GM23338 (cell line): ENCODE measurements at regions not wholly inside any gene's neighbourhood (a gene's known extent, or its start where the extent isn't known, plus 50 kb on each side); places are given as distances from the start of the nearest gene placed in this dataset.

Experiments
- ATAC-seq: fragments of 200-7000 bp; cut with Tn5 transposase; 3 replicates; pipeline ENCODE4 v1.9.1; 2020
- DNase-seq: peaks from one replicate; pipeline ENCODE4 v3.0.0-alpha.2; 2015; ENCODE audit warnings: low spot score
- H2AFZ ChIP-seq: fragments of 200-600 bp; sonication (generic); 2 replicates; pipeline ENCODE4 v1.8.0; 2016; ENCODE audit warnings: antibody characterized with exemption, mild to moderate bottlenecking, moderate library complexity
- H3F3A ChIP-seq: fragments of 200-600 bp; sonication (generic); replicated peaks from 2 replicates; pipeline ENCODE4 v1.8.0; 2017; ENCODE audit warnings: antibody characterized with exemption, mixed run types, low read depth
- H3K27ac ChIP-seq: fragments of 200-600 bp; sonication (generic); 2 replicates; pipeline ENCODE4 v1.6.1; 2016; ENCODE audit warnings: low read depth
- H3K27me3 ChIP-seq: fragments of 200-600 bp; sonication (generic); 2 replicates; pipeline ENCODE4 v1.8.0; 2016; ENCODE audit warnings: mild to moderate bottlenecking, mixed run types, moderate library complexity; ENCODE audit not compliant: insufficient read depth
- H3K36me3 ChIP-seq: fragments of 200-600 bp; sonication (generic); 2 replicates; pipeline ENCODE4 v1.8.0; 2016; ENCODE audit warnings: mild to moderate bottlenecking; ENCODE audit not compliant: insufficient read depth
- H3K4me1 ChIP-seq: fragments of 200-600 bp; sonication (generic); 2 replicates; pipeline ENCODE4 v1.8.0; 2016; ENCODE audit warnings: mild to moderate bottlenecking, moderate library complexity; ENCODE audit not compliant: insufficient read depth
- H3K4me2 ChIP-seq: fragments of 200-600 bp; sonication (generic); 2 replicates; pipeline ENCODE4 v1.7.1; 2017; ENCODE audit warnings: mixed run types
- H3K4me3 ChIP-seq: fragments of 200-600 bp; sonication (generic); 2 replicates; pipeline ENCODE4 v1.6.1; 2016; ENCODE audit warnings: mixed run types
- H3K79me2 ChIP-seq: fragments of 200-600 bp; sonication (generic); replicated peaks from 2 replicates; pipeline ENCODE4 v1.8.0; 2017; ENCODE audit warnings: mild to moderate bottlenecking; ENCODE audit not compliant: insufficient read depth
- H3K9me2 ChIP-seq: fragments of 200-600 bp; sonication (generic); 2 replicates; pipeline ENCODE4 v1.8.0; 2017; ENCODE audit not compliant: insufficient read depth
- H4K20me1 ChIP-seq: fragments of 200-600 bp; sonication (generic); replicated peaks from 2 replicates; pipeline ENCODE4 v1.8.0; 2017; ENCODE audit warnings: mild to moderate bottlenecking; ENCODE audit not compliant: insufficient read depth
- H3K27ac Mint-ChIP-seq: 2 replicates; pipeline ENCODE4 v1.8.0; 2020; ENCODE audit warnings: inconsistent platforms, mild to moderate bottlenecking, moderate library complexity, mixed read lengths
- H3K27me3 Mint-ChIP-seq: 3 replicates; pipeline ENCODE4 v1.8.0; 2022; ENCODE audit warnings: low read depth, mild to moderate bottlenecking, moderate library complexity, mixed read lengths, inconsistent platforms; ENCODE audit not compliant: insufficient read depth, poor library complexity
- H3K36me3 Mint-ChIP-seq: 3 replicates; pipeline ENCODE4 v1.8.0; 2021; ENCODE audit warnings: low read depth, mild to moderate bottlenecking, inconsistent platforms, moderate library complexity, mixed read lengths
- H3K4me1 Mint-ChIP-seq: 3 replicates; pipeline ENCODE4 v1.8.0; 2020; ENCODE audit warnings: mild to moderate bottlenecking, inconsistent platforms, mixed read lengths
- H3K4me3 Mint-ChIP-seq: 3 replicates; pipeline ENCODE4 v1.8.0; 2021; ENCODE audit warnings: moderate library complexity, mild to moderate bottlenecking, inconsistent platforms, mixed read lengths
- H3K9me3 Mint-ChIP-seq: 3 replicates; pipeline ENCODE4 v1.8.0; 2020; ENCODE audit warnings: moderate library complexity, mild to moderate bottlenecking, inconsistent platforms, mixed read lengths
- EZH2phosphoT487 ChIP-seq: fragments of 200-600 bp; sonication (generic); IDR thresholded peaks from one replicate; pipeline ENCODE4 v1.8.1; 2018; ENCODE audit warnings: antibody characterized with exemption; ENCODE audit not compliant: unreplicated experiment
- STAT1 ChIP-seq: IDR thresholded peaks from one replicate; pipeline ENCODE4 v1.6.1; 2016; ENCODE audit warnings: antibody characterized with exemption; ENCODE audit not compliant: unreplicated experiment
- ZNF114 ChIP-seq: fragments of 250-450 bp; sonication (Bioruptor Pico); IDR thresholded peaks from 2 replicates; pipeline ENCODE4 v1.5.0; 2020; ENCODE audit warnings: mild to moderate bottlenecking, moderate library complexity
- TF ChIP-seq, protein P1 (sequence below): IDR thresholded peaks from 2 replicates; pipeline ENCODE4 v1.6.1; 2016; ENCODE audit warnings: antibody characterized with exemption
- TF ChIP-seq, protein P2 (sequence below): IDR thresholded peaks from one replicate; pipeline ENCODE4 v1.6.1; 2018; ENCODE audit warnings: antibody characterized with exemption; ENCODE audit not compliant: unreplicated experiment
- TF ChIP-seq, protein P3 (sequence below): fragments of 250-450 bp; sonication (Bioruptor Pico); IDR thresholded peaks from 2 replicates; pipeline ENCODE4 v1.5.0; 2020; ENCODE audit warnings: mild to moderate bottlenecking, moderate library complexity

DNA sequence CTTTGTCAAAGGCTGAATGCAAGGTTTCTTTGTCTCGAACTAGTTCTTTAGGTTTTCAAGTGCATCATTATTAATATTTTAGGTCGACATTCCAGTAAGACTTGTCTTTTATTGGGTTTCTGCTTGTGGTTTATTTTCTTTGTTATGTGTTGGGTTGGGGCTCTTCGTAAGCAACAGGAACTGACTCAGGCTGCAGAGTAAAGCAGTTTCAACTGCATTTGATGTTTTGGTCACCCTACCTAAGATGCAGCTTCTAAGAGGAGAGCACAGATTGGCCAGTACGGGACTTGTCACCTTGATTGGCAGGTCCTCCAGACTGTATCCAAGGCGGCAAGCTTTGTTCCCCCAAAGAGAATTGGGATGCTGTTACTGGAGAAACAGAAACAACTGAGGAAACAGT lies 149.5 kb upstream of the SULF2 start:
- Histone ChIP-seq H3K4me1 (no peaks in the 10 kb centered on the region), H3K4me3 (no peak overlapping the region), H3K4me2 (no peak overlapping the region), H4K20me1 (no peaks in the 10 kb centered on the region), H3K36me3 (no peaks in the 10 kb centered on the region), H2AFZ (no peak overlapping the region), H3F3A (no peaks in the 10 kb centered on the region), H3K27ac (no peak overlapping the region), H3K27me3 (no peaks in the 10 kb centered on the region), H3K9me2 (0 out of 2 replicates have a peak, but pooled peaks cover 5% of the 10 kb centered on the region), H3K79me2 (no peaks in the 10 kb centered on the region)
- Mint-ChIP-seq H3K27me3 (no peaks in the 10 kb centered on the region), H3K27ac (peak overlapping the region; percentile 23; the same call in 1 of the 2 replicates), H3K9me3 (no peaks in the 10 kb centered on the region), H3K36me3 (no peaks in the 10 kb centered on the region), H3K4me1 (peaks cover 8% of the 10 kb centered on the region; the same call in 2 of the 3 replicates), H3K4me3 (no peak overlapping the region)
- ATAC-seq (no peak), DNase-seq (no peak)
- TF ChIP-seq, protein P1, sequence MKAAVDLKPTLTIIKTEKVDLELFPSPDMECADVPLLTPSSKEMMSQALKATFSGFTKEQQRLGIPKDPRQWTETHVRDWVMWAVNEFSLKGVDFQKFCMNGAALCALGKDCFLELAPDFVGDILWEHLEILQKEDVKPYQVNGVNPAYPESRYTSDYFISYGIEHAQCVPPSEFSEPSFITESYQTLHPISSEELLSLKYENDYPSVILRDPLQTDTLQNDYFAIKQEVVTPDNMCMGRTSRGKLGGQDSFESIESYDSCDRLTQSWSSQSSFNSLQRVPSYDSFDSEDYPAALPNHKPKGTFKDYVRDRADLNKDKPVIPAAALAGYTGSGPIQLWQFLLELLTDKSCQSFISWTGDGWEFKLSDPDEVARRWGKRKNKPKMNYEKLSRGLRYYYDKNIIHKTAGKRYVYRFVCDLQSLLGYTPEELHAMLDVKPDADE: no peak
- TF ChIP-seq ZNF114 (CRISPR knock-in tag) (no peak), EZH2phosphoT487 (no peak), STAT1 (no peak)
- TF ChIP-seq, protein P2, sequence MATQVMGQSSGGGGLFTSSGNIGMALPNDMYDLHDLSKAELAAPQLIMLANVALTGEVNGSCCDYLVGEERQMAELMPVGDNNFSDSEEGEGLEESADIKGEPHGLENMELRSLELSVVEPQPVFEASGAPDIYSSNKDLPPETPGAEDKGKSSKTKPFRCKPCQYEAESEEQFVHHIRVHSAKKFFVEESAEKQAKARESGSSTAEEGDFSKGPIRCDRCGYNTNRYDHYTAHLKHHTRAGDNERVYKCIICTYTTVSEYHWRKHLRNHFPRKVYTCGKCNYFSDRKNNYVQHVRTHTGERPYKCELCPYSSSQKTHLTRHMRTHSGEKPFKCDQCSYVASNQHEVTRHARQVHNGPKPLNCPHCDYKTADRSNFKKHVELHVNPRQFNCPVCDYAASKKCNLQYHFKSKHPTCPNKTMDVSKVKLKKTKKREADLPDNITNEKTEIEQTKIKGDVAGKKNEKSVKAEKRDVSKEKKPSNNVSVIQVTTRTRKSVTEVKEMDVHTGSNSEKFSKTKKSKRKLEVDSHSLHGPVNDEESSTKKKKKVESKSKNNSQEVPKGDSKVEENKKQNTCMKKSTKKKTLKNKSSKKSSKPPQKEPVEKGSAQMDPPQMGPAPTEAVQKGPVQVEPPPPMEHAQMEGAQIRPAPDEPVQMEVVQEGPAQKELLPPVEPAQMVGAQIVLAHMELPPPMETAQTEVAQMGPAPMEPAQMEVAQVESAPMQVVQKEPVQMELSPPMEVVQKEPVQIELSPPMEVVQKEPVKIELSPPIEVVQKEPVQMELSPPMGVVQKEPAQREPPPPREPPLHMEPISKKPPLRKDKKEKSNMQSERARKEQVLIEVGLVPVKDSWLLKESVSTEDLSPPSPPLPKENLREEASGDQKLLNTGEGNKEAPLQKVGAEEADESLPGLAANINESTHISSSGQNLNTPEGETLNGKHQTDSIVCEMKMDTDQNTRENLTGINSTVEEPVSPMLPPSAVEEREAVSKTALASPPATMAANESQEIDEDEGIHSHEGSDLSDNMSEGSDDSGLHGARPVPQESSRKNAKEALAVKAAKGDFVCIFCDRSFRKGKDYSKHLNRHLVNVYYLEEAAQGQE: no peak
- TF ChIP-seq, protein P3, sequence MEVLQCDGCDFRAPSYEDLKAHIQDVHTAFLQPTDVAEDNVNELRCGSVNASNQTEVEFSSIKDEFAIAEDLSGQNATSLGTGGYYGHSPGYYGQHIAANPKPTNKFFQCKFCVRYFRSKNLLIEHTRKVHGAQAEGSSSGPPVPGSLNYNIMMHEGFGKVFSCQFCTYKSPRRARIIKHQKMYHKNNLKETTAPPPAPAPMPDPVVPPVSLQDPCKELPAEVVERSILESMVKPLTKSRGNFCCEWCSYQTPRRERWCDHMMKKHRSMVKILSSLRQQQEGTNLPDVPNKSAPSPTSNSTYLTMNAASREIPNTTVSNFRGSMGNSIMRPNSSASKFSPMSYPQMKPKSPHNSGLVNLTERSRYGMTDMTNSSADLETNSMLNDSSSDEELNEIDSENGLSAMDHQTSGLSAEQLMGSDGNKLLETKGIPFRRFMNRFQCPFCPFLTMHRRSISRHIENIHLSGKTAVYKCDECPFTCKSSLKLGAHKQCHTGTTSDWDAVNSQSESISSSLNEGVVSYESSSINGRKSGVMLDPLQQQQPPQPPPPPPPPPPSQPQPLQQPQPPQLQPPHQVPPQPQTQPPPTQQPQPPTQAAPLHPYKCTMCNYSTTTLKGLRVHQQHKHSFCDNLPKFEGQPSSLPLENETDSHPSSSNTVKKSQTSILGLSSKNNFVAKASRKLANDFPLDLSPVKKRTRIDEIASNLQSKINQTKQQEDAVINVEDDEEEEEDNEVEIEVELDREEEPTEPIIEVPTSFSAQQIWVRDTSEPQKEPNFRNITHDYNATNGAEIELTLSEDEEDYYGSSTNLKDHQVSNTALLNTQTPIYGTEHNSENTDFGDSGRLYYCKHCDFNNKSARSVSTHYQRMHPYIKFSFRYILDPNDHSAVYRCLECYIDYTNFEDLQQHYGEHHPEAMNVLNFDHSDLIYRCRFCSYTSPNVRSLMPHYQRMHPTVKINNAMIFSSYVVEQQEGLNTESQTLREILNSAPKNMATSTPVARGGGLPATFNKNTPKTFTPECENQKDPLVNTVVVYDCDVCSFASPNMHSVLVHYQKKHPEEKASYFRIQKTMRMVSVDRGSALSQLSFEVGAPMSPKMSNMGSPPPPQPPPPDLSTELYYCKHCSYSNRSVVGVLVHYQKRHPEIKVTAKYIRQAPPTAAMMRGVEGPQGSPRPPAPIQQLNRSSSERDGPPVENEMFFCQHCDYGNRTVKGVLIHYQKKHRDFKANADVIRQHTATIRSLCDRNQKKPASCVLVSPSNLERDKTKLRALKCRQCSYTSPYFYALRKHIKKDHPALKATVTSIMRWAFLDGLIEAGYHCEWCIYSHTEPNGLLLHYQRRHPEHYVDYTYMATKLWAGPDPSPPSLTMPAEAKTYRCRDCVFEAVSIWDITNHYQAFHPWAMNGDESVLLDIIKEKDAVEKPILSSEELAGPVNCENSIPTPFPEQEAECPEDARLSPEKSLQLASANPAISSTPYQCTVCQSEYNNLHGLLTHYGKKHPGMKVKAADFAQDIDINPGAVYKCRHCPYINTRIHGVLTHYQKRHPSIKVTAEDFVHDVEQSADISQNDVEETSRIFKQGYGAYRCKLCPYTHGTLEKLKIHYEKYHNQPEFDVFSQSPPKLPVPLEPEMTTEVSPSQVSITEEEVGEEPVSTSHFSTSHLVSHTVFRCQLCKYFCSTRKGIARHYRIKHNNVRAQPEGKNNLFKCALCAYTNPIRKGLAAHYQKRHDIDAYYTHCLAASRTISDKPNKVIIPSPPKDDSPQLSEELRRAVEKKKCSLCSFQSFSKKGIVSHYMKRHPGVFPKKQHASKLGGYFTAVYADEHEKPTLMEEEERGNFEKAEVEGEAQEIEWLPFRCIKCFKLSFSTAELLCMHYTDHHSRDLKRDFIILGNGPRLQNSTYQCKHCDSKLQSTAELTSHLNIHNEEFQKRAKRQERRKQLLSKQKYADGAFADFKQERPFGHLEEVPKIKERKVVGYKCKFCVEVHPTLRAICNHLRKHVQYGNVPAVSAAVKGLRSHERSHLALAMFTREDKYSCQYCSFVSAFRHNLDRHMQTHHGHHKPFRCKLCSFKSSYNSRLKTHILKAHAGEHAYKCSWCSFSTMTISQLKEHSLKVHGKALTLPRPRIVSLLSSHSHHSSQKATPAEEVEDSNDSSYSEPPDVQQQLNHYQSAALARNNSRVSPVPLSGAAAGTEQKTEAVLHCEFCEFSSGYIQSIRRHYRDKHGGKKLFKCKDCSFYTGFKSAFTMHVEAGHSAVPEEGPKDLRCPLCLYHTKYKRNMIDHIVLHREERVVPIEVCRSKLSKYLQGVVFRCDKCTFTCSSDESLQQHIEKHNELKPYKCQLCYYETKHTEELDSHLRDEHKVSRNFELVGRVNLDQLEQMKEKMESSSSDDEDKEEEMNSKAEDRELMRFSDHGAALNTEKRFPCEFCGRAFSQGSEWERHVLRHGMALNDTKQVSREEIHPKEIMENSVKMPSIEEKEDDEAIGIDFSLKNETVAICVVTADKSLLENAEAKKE (CRISPR knock-in tag): no peak
